ENCODE measurements at regions not wholly inside any gene's neighbourhood (a gene's known extent, or its start where the extent isn't known, plus 50 kb on each side); places are given as distances from the start of the nearest gene placed in this dataset.

GRCh38 chr13:77386880-77387606 is 60.1 kb upstream of the MYCBP2 start:
- DNase-seq = peak; percentile 56
- Histone ChIP-seq H3K4me3 (ENCODE audit: low read depth, low read length) (no peak overlapping the region), H3K36me3 (replicated peaks) (no peaks in the 10 kb centered on the region), H3K27ac (peak overlapping the region; percentile 40), H3K27me3 (replicated peaks) (no peaks in the 10 kb centered on the region)
- no peak for TF ChIP-seq CTCF (IDR thresholded peaks at IDR 0.05; ENCODE audit: low read depth, low read length, missing control alignments)
- in situ Hi-C loops (cut with HindIII; ENCODE audit: low pct_ligation_motif_present, low sequenced_read_pairs) = no loop called here

DNA sequence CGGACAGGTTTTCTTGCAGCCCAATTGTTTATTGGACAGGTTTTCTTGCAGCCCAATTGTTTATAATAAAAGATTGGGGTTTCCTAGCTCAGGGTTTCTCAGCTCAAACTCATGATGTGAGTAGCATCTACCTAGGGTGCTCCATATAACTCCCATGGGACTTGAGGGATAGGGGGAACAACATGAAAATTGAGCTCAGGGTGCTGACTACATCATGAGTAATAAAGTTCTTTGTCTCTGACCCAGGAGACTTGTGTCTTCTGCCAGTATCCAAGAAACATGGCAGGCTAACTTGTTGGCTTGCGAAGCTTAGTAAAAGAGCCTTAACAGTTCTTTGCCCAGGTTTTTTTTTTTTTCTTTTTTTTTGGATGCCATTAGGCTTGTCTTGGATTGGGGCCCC is 59.2 kb upstream of the MYCBP2 start:
- no peaks in the 10 kb centered on the region for H3K27me3 ChIP-seq (replicated peaks)
- no peak for TF ChIP-seq CTCF (IDR thresholded peaks at IDR 0.05; ENCODE audit: low read depth, low read length, missing control alignments)
- H3K4me3 ChIP-seq (ENCODE audit: low read depth, low read length) = no peak overlapping the region
- no peaks in the 10 kb centered on the region for H3K36me3 ChIP-seq (replicated peaks)
- no peak overlapping the region for H3K27ac ChIP-seq
- DNase-seq = no peak
- in situ Hi-C loops (cut with HindIII; ENCODE audit: low pct_ligation_motif_present, low sequenced_read_pairs) = no loop called here

- no peaks in the 10 kb centered on the region for H3K36me3 ChIP-seq (replicated peaks)
- no peak for TF ChIP-seq CTCF (IDR thresholded peaks at IDR 0.05; ENCODE audit: low read depth, low read length, missing control alignments)
- H3K27me3 ChIP-seq (replicated peaks) = no peaks in the 10 kb centered on the region
- no peak for DNase-seq
- H3K4me3 ChIP-seq (ENCODE audit: low read depth, low read length) = no peak overlapping the region
- H3K27ac ChIP-seq = no peak overlapping the region
- in situ Hi-C loops (cut with HindIII; ENCODE audit: low pct_ligation_motif_present, low sequenced_read_pairs) = no loop called here
Measured at GRCh38 chr13:77384999-77385398, 58.1 kb upstream of the MYCBP2 start.

DNA sequence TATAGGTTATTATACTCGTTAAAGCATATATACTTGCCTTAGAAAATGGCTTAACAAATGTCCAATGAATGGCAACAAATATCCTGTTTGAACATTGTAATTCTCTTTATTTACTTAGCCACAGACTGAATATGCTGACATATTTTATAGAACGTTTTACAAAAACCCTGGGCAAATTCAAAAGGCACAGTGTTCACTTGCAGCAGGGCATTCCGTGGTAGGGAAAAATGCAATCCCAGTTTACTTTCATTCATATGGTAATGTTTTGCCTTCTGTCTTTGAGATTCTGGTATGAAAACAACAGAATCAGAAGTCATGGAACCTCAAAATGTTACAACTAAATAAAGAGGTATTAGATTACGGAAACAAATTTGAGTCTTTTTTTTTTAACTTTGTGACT is 56.2 kb upstream of the MYCBP2 start:
- TF ChIP-seq CTCF (IDR thresholded peaks at IDR 0.05; ENCODE audit: low read depth, low read length, missing control alignments) = no peak
- Histone ChIP-seq H3K36me3 (replicated peaks) (no peaks in the 10 kb centered on the region), H3K27me3 (replicated peaks) (no peaks in the 10 kb centered on the region), H3K27ac (no peak overlapping the region), H3K4me3 (ENCODE audit: low read depth, low read length) (no peak overlapping the region)
- in situ Hi-C loops (cut with HindIII; ENCODE audit: low pct_ligation_motif_present, low sequenced_read_pairs) = no loop called here
- DNase-seq = no peak

- no peak for DNase-seq
- no peaks in the 10 kb centered on the region for H3K36me3 ChIP-seq (replicated peaks)
- in situ Hi-C loops (cut with HindIII; ENCODE audit: low pct_ligation_motif_present, low sequenced_read_pairs) = no loop called here
- no peak for TF ChIP-seq CTCF (IDR thresholded peaks at IDR 0.05; ENCODE audit: low read depth, low read length, missing control alignments)
- H3K27ac ChIP-seq = no peak overlapping the region
- no peaks in the 10 kb centered on the region for H3K27me3 ChIP-seq (replicated peaks)
- H3K4me3 ChIP-seq (ENCODE audit: low read depth, low read length) = no peak overlapping the region
Measured at GRCh38 chr13:77381059-77381458, 54.2 kb upstream of the MYCBP2 start.

- Histone ChIP-seq H3K27ac (no peak overlapping the region), H3K4me3 (ENCODE audit: low read depth, low read length) (no peak overlapping the region), H3K36me3 (replicated peaks) (no peaks in the 10 kb centered on the region), H3K27me3 (replicated peaks) (no peaks in the 10 kb centered on the region)
- no peak for DNase-seq
- no peak for TF ChIP-seq CTCF (IDR thresholded peaks at IDR 0.05; ENCODE audit: low read depth, low read length, missing control alignments)
- in situ Hi-C loops (cut with HindIII; ENCODE audit: low pct_ligation_motif_present, low sequenced_read_pairs) = no loop called here
Measured at GRCh38 chr13:77379508-77379907, 52.6 kb upstream of the MYCBP2 start.

Data from brain microvascular endothelial cell (primary cell).